Vagina (tissue), 2 donors: ENCODE measurements at regions not wholly inside any gene's neighbourhood (a gene's known extent, or its start where the extent isn't known, plus 50 kb on each side); places are given as distances from the start of the nearest gene placed in this dataset.

Source experiments
- DNase-seq, 2 donors: peaks; one replicate each; pipeline ENCODE4 v3.0.0-alpha.2; 2017; ENCODE audit errors: extremely low spot score in 2 of 2
- H3K27ac ChIP-seq: fragments of 200-600 bp; sonication (generic); one replicate; pipeline ENCODE4 v1.5.1; 2019
- H3K27me3 ChIP-seq: fragments of 200-600 bp; sonication (generic); one replicate; pipeline ENCODE4 v1.5.1; 2019
- H3K36me3 ChIP-seq, 2 donors: fragments of 200-600 bp; sonication (generic); one replicate each; pipeline ENCODE4 v1.5.1; 2017 to 2019
- H3K4me1 ChIP-seq: fragments of 200-600 bp; sonication (generic); one replicate; pipeline ENCODE4 v1.5.1; 2019
- H3K4me3 ChIP-seq, 2 donors: fragments of 200-600 bp; sonication (generic); 1 replicate in 1 of 2; 2 replicates in 1 of 2; pipeline ENCODE4 v1.5.1; 2016 to 2019
- H3K9me3 ChIP-seq: fragments of 200-600 bp; sonication (generic); one replicate; pipeline ENCODE4 v1.5.1; 2019
- CTCF ChIP-seq, 3 experiments: fragments of 450-650 bp in 2 of 3; fragments of 200-600 bp in 1 of 3; sonication (generic) in 1 of 3; IDR thresholded peaks; one replicate each; pipeline ENCODE4 v1.5.1; 2017 to 2019; ENCODE audit warnings: antibody characterized with exemption in 3 of 3, mild to moderate bottlenecking in 2 of 3, moderate library complexity in 2 of 3
- POLR2A ChIP-seq, 2 donors: fragments of 450-650 bp; IDR thresholded peaks; one replicate each; pipeline ENCODE4 v1.6.1; 2017; ENCODE audit warnings: antibody characterized with exemption in 2 of 2, mild to moderate bottlenecking in 2 of 2, moderate library complexity in 2 of 2
- POLR2AphosphoS5 ChIP-seq, 2 donors: sonication (generic); formaldehyde crosslinking; IDR thresholded peaks; one replicate each; pipeline ENCODE4 v1.9.0; 2017; ENCODE audit warnings: antibody characterized with exemption in 2 of 2, mild to moderate bottlenecking in 2 of 2, low read depth in 1 of 2; ENCODE audit not compliant: insufficient read depth in 1 of 2
- intact Hi-C: fragments of 100-400 bp; cut with DNase I; formaldehyde crosslinking; loops from one replicate; pipeline ENCODE4 v1.15.1; 2023

- H3K9me3 ChIP-seq, result no peaks in the 10 kb centered on the region
- no peak overlapping the region for H3K27ac ChIP-seq
- no peak overlapping the region for H3K4me3 ChIP-seq
- no peaks in the 10 kb centered on the region for H3K36me3 ChIP-seq
- H3K27me3 ChIP-seq, result no peaks in the 10 kb centered on the region
- intact Hi-C loops, result no loop called here
- TF ChIP-seq CTCF (IDR thresholded peaks at IDR 0.05) (no peak), POLR2AphosphoS5 (IDR thresholded peaks at IDR 0.05; ENCODE audit: insufficient read depth in 1 of 2, low read depth in 1 of 2) (no peak), POLR2A (IDR thresholded peaks at IDR 0.05) (no peak)
- no peaks in the 10 kb centered on the region for H3K4me1 ChIP-seq
- DNase-seq, result no peak
Measured at GRCh38 chr3:175980486-175981090, 1121.5 kb downstream of the NAALADL2 start.

- H3K4me1 ChIP-seq, result no peaks in the 10 kb centered on the region
- H3K4me3 ChIP-seq, result no peak overlapping the region
- H3K27me3 ChIP-seq, result no peaks in the 10 kb centered on the region
- no peaks in the 10 kb centered on the region for H3K9me3 ChIP-seq
- no peaks in the 10 kb centered on the region for H3K36me3 ChIP-seq
- TF ChIP-seq POLR2AphosphoS5 (IDR thresholded peaks at IDR 0.05; ENCODE audit: insufficient read depth in 1 of 2, low read depth in 1 of 2) (no peak), CTCF (IDR thresholded peaks at IDR 0.05) (no peak), POLR2A (IDR thresholded peaks at IDR 0.05) (no peak)
- H3K27ac ChIP-seq, result no peak overlapping the region
- intact Hi-C loops, result no loop called here
- DNase-seq, result no peak
Measured at GRCh38 chr3:175977968-175978752, 1119.0 kb downstream of the NAALADL2 start.

- no peak overlapping the region for H3K4me3 ChIP-seq
- no peak for DNase-seq
- intact Hi-C loops, result no loop called here
- TF ChIP-seq POLR2AphosphoS5 (IDR thresholded peaks at IDR 0.05; ENCODE audit: insufficient read depth in 1 of 2, low read depth in 1 of 2), result no peak
- no peak for TF ChIP-seq CTCF (IDR thresholded peaks at IDR 0.05)
- no peak for TF ChIP-seq POLR2A (IDR thresholded peaks at IDR 0.05)
- no peaks in the 10 kb centered on the region for H3K4me1 ChIP-seq
- H3K36me3 ChIP-seq, result no peaks in the 10 kb centered on the region
- H3K9me3 ChIP-seq, result peaks cover 4% of the 10 kb centered on the region
- H3K27me3 ChIP-seq, result no peaks in the 10 kb centered on the region
- no peak overlapping the region for H3K27ac ChIP-seq
Measured at GRCh38 chr3:175969456-175969855, 1110.3 kb downstream of the NAALADL2 start.

- DNase-seq, result no peak
- Histone ChIP-seq H3K36me3 (no peaks in the 10 kb centered on the region), H3K4me1 (no peaks in the 10 kb centered on the region), H3K27ac (no peak overlapping the region), H3K9me3 (peaks cover 4% of the 10 kb centered on the region), H3K27me3 (no peaks in the 10 kb centered on the region), H3K4me3 (no peak overlapping the region)
- intact Hi-C loops, result no loop called here
- TF ChIP-seq CTCF (IDR thresholded peaks at IDR 0.05) (no peak), POLR2AphosphoS5 (IDR thresholded peaks at IDR 0.05; ENCODE audit: insufficient read depth in 1 of 2, low read depth in 1 of 2) (no peak), POLR2A (IDR thresholded peaks at IDR 0.05) (no peak)
Measured at GRCh38 chr3:175965036-175965435, 1105.9 kb downstream of the NAALADL2 start.

GRCh38 chr3:175957427-175957826 is 1098.3 kb downstream of the NAALADL2 start:
- intact Hi-C loops, result no loop called here
- TF ChIP-seq POLR2AphosphoS5 (IDR thresholded peaks at IDR 0.05; ENCODE audit: insufficient read depth in 1 of 2, low read depth in 1 of 2), result no peak
- no peak for TF ChIP-seq POLR2A (IDR thresholded peaks at IDR 0.05)
- TF ChIP-seq CTCF (IDR thresholded peaks at IDR 0.05), result no peak
- Histone ChIP-seq H3K36me3 (no peaks in the 10 kb centered on the region), H3K9me3 (no peaks in the 10 kb centered on the region), H3K4me1 (no peaks in the 10 kb centered on the region), H3K4me3 (no peak overlapping the region), H3K27me3 (no peaks in the 10 kb centered on the region), H3K27ac (no peak overlapping the region)
- no peak for DNase-seq
